ENCODE measurements at regions not wholly inside any gene's neighbourhood (a gene's known extent, or its start where the extent isn't known, plus 50 kb on each side); places are given as distances from the start of the nearest gene placed in this dataset.
A peak's percentile ranks its signal among the peaks of the same experiment; 100 is the strongest.

GRCh38 chr15:100766243-100767000 lies 113.2 kb upstream of the ALDH1A3 start:
- DNase-seq (ENCODE audit: low spot score), result peak; percentile 77

GRCh38 chr15:100767001-100767825 lies 112.4 kb upstream of the ALDH1A3 start:
- DNase-seq (ENCODE audit: low spot score), result peak; percentile 68

GRCh38 chr15:100768501-100768931 lies 111.1 kb upstream of the ALDH1A3 start:
- no peak for DNase-seq (ENCODE audit: low spot score)

- peak; percentile 69 for DNase-seq (ENCODE audit: low spot score)
These were observed 110.3 kb upstream of the ALDH1A3 start for GRCh38 chr15:100769043-100769974.

GRCh38 chr15:100769975-100770340 lies 109.7 kb upstream of the ALDH1A3 start:
- DNase-seq (ENCODE audit: low spot score), result peak; percentile 35

- DNase-seq (ENCODE audit: low spot score), result peak; percentile 74
These were observed 108.7 kb upstream of the ALDH1A3 start for GRCh38 chr15:100770661-100771584.

GRCh38 chr15:100771746-100772145 lies 107.9 kb upstream of the ALDH1A3 start:
- peak; percentile 51 for DNase-seq (ENCODE audit: low spot score)

GRCh38 chr15:100772478-100772877 lies 107.2 kb upstream of the ALDH1A3 start:
- DNase-seq (ENCODE audit: low spot score), result peak; percentile 37

GRCh38 chr15:100772892-100773520 lies 106.6 kb upstream of the ALDH1A3 start:
- peak; percentile 77 for DNase-seq (ENCODE audit: low spot score)

- DNase-seq (ENCODE audit: low spot score), result peak; percentile 57
These were observed 105.6 kb upstream of the ALDH1A3 start for GRCh38 chr15:100774044-100774443.

GRCh38 chr15:100775581-100776185 lies 103.9 kb upstream of the ALDH1A3 start:
- DNase-seq (ENCODE audit: low spot score), result peak; percentile 82

GRCh38 chr15:100777821-100778220 lies 101.8 kb upstream of the ALDH1A3 start:
- DNase-seq (ENCODE audit: low spot score), result no peak

- DNase-seq (ENCODE audit: low spot score), result peak; percentile 69
These were observed 100.8 kb upstream of the ALDH1A3 start for GRCh38 chr15:100778831-100779288.

GRCh38 chr15:100779331-100780207 lies 100.1 kb upstream of the ALDH1A3 start:
- peak; percentile 73 for DNase-seq (ENCODE audit: low spot score)

- peak; percentile 79 for DNase-seq (ENCODE audit: low spot score)
These were observed 99.3 kb upstream of the ALDH1A3 start for GRCh38 chr15:100780208-100780800.

GRCh38 chr15:100781061-100781960 lies 98.3 kb upstream of the ALDH1A3 start:
- DNase-seq (ENCODE audit: low spot score), result peak; percentile 53
